Activated naive CD4-positive, alpha-beta T cell treated with anti-CD3 and anti-CD28 coated beads, Interleukin-2, amount 50 U/mL, for 72 hours (primary cell): ENCODE measurements at regions not wholly inside any gene's neighbourhood (a gene's known extent, or its start where the extent isn't known, plus 50 kb on each side); places are given as distances from the start of the nearest gene placed in this dataset.
"Not testable (repeated sequence)": the region's sequence is repeated elsewhere in the genome, so short reads cannot be mapped to it uniquely, and the experiment has no call there.

Experiments
- ATAC-seq, 2 donors: fragments of 150-1000 bp; cut with Tn5 transposase; 2 replicates each; pipeline ENCODE4 v1.10.0; 2021; ENCODE audit warnings: mild to moderate bottlenecking in 2 of 2, moderate library complexity in 2 of 2
- DNase-seq, 2 donors: peaks; one replicate each; pipeline ENCODE4 v3.0.0; 2021 to 2022; ENCODE audit warnings: low spot score in 2 of 2
- H3K27ac Mint-ChIP-seq, 2 donors: one replicate each; pipeline ENCODE4 v1.8.0; 2022; ENCODE audit warnings: mild to moderate bottlenecking in 2 of 2, mixed read lengths in 2 of 2
- H3K36me3 Mint-ChIP-seq, 2 donors: one replicate each; pipeline ENCODE4 v1.8.0; 2022; ENCODE audit warnings: mixed read lengths in 2 of 2
- H3K9me3 Mint-ChIP-seq, 2 donors: one replicate each; pipeline ENCODE4 v1.8.0; 2022; ENCODE audit warnings: mixed read lengths in 2 of 2

DNA sequence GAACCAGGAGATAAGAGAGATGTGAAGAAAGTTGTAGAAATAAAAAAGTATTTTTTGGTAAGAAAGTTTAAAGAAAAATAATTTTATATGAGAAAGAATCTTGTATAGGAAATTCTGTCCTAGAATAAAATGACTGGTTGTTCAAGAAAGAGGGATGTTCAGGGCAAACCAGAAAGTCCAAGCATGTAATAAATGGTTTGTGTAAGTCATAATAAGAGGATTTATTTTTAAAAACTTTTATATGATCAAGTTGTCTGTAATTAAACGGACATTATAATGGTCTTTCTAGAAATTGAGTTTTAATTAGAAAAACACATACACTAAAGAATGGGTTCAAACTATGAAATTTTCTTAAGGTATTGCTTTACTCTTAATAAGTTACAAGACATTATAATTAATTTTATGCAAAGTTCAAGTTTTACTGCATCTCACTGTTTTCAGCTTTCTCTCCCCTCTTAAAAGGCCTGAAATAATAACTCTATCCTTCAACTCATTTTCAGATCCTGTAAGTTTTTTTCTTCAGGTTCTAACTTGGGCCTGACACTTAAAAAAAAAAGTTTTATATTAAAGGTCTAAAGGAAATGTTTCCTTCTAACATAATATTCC is 56.1 kb upstream of the ZNF300 start:
- DNase-seq (no peak), ATAC-seq (no peak)
- Mint-ChIP-seq H3K27ac (no peak overlapping the region), H3K9me3 (peaks cover 7 to 47% of the 10 kb centered on the region in 2 donors), H3K36me3 (peaks cover 17 to 44% of the 10 kb centered on the region in 2 donors)

DNA sequence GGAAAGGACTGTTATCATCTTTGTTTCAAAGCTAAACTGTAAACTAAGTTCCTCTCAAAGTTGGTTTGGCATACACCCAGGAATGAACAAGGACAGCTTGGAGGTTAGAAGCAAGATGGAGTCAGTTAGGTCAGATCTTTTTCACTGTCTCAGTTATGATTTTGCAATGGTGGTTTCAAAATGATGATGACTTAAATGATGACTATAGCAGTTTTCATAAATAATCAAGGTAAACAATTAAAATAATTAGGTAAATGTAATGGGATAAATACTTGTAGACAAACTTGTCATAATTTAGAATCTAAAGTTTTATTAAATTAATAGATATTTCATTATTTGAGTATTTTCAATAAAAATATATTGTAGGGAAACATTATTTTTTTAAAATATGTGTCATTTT is 55.5 kb upstream of the ZNF300 start:
- peaks cover 20 to 44% of the 10 kb centered on the region in 2 donors for H3K36me3 Mint-ChIP-seq
- H3K9me3 Mint-ChIP-seq = peaks cover 11 to 50% of the 10 kb centered on the region in 2 donors
- not testable (repeated sequence) for ATAC-seq, H3K27ac Mint-ChIP-seq, DNase-seq
